Limb (tissue), 2 donors: ENCODE measurements at regions not wholly inside any gene's neighbourhood (a gene's known extent, or its start where the extent isn't known, plus 50 kb on each side); places are given as distances from the start of the nearest gene placed in this dataset.

Experiments used
- DNase-seq, 2 donors: peaks; one replicate each; pipeline ENCODE4 v3.0.0-alpha.2; 2016; ENCODE audit errors: extremely low spot score in 2 of 2

DNA sequence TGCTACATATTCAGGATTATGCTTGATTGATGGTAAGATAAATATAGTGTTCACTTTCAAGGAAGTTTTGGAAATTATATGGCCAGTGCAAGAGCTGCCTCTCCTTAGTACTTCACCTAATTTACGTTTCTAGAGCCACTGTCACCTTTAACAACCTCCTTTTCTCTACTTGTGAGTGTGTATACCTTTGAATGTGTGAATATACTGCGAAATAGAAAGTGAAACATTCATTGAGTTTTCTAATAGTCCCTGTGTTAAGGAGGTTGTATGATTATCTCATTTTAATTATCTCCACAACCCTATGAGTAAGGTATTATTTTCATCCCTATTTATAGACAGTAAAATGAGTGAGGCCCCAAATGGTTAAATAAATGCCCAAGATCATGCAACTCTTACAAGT is 1050.5 kb downstream of the XPNPEP1 start:
- DNase-seq = no peak

- DNase-seq = no peak
Measured at GRCh38 chr10:108868881-108869280, 1054.4 kb downstream of the XPNPEP1 start.

- no peak for DNase-seq
Measured at GRCh38 chr10:108862676-108863350, 1060.5 kb downstream of the XPNPEP1 start.

GRCh38 chr10:108861181-108861754 is 1062.0 kb downstream of the XPNPEP1 start:
- no peak for DNase-seq

GRCh38 chr10:108852211-108852610 is 1071.1 kb downstream of the XPNPEP1 start:
- DNase-seq = no peak

DNA sequence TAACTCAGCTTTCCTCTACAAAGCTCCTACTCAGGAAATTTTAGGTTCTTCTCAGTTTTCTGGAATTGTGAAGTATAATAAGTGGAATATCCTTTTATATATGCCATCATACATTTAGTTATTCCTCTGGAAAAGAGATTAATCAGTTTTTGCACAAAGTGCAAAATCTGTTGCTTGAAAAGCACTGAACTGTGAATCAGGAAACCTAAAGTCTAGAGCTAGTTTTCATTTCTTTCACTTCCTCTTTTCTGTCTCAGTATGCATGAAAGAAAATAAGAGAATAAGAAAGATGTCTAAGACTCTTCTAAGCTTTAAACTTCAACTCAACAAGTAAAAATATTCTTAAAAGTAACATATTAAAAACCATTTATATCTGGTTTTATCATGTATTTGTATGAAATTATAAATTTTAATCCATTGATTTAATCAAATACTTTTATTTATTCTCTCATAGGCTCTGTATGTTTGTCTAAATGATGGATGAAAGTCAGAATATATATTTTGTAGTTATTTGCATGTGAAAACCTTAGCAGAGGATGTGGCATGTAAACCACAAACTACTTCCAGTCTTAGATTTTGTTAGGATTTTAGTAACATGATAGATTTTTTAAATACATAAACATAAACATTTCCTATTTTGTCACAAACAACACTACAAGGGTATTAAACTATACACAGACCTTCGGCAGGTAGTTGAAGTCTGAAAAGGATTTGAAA is 1073.0 kb downstream of the XPNPEP1 start:
- DNase-seq = no peak

- no peak for DNase-seq
Measured at GRCh38 chr10:108849688-108850087, 1073.6 kb downstream of the XPNPEP1 start.

- DNase-seq = no peak
Measured at GRCh38 chr10:108849186-108849585, 1074.1 kb downstream of the XPNPEP1 start.

GRCh38 chr10:108848046-108848445 is 1075.3 kb downstream of the XPNPEP1 start:
- DNase-seq = no peak

- DNase-seq = no peak
Measured at GRCh38 chr10:108840944-108841343, 1082.4 kb downstream of the XPNPEP1 start.

GRCh38 chr10:108836362-108836761 is 1086.9 kb downstream of the XPNPEP1 start:
- DNase-seq = no peak

GRCh38 chr10:108822026-108822425 is 1101.3 kb downstream of the XPNPEP1 start:
- no peak for DNase-seq

GRCh38 chr10:108819302-108819701 is 1104.0 kb downstream of the XPNPEP1 start:
- DNase-seq = no peak

DNA sequence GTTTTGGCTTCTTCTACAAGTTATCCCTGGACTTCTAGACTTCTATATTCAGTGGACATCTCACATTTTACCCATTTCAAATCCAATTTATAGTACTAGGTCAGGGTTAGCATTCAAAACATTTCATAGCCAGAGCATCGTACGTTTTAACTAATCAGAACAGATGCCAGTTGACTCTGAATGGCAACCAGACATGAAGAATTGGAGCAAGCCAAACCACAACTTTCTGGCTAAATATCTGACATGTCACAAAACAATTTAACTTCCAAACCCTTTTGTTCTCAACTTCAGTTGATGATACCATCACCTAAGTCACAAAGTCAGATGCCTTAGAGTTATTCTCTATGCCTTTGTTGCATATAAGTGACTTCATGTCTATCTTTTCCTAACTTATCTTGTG is 1105.7 kb downstream of the XPNPEP1 start:
- DNase-seq = no peak

- DNase-seq = no peak
Measured at GRCh38 chr10:108817135-108817534, 1106.2 kb downstream of the XPNPEP1 start.

- DNase-seq = no peak
Measured at GRCh38 chr10:108812906-108813305, 1110.4 kb downstream of the XPNPEP1 start.

GRCh38 chr10:108812296-108812695 is 1111.0 kb downstream of the XPNPEP1 start:
- no peak for DNase-seq

GRCh38 chr10:108808228-108808627 is 1115.1 kb downstream of the XPNPEP1 start:
- no peak for DNase-seq

DNA sequence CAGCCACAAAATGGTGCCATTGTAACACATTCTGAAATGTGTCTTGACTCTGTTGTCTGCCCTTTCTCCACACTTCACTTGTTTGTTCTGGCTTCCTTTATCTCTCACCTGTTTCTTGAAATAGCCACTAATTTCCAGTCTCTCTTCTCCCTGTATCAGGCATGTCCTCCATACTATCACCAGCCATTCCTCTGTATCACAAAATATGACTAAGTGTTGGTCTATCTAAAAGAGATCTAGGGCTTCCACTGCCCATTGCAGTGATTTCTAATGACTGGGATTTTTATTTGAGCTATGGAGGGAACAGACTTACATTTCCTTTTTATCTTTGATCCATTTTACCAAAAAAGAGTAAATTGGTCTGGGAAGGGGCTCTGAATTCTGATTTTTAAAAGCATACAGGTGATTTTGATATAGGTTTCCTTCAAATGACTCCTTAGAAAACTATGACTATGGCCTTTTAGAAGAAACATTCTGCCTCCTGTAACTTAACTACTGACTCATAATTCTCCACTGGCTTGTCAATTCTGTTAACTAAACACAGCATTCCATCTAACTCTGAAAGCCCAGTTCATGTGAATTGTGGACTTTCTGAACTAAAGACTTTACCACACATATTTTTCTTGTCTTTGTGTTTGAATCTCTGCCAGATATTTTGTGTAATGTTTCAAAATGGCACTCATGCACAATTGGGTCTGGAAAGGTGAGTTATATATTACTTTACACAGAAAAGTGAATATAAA is 1121.4 kb downstream of the XPNPEP1 start:
- DNase-seq = no peak

DNA sequence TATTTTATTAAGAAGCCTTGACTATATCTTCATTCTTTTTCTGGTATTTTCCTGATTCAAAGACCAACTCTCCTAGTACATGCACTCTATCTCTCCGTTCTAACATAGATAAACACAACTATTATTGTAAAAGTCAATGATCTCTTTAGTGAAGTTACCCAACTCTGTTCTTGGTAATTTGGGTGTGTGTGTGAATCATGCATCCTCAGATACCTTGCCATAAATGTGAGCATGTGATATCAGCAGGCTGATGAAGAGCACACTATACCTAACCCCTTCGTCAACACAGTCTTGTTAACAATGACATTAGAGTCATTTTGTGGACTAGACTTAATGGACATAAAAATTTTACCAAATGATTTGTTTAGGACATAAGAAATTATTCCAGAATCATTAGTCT is 1122.1 kb downstream of the XPNPEP1 start:
- DNase-seq = no peak

DNA sequence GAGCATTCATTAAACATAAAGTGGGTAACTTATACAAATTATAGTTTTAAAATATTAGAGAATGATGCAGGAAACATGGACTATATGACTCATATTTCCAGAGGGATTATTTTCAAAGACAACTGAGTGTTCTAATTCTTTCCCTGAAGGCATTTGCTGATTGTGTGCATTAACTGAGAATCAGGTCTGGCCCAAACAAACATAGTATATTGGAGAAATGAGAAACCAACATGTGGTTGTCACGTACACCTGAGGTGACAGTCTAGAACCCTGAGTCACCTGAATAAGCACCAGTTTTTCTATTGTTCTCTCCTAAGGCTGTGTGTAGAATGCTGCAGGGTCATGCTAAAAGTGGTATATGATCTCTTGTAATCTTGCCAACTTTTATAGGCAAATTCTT is 1125.7 kb downstream of the XPNPEP1 start:
- no peak for DNase-seq

DNA sequence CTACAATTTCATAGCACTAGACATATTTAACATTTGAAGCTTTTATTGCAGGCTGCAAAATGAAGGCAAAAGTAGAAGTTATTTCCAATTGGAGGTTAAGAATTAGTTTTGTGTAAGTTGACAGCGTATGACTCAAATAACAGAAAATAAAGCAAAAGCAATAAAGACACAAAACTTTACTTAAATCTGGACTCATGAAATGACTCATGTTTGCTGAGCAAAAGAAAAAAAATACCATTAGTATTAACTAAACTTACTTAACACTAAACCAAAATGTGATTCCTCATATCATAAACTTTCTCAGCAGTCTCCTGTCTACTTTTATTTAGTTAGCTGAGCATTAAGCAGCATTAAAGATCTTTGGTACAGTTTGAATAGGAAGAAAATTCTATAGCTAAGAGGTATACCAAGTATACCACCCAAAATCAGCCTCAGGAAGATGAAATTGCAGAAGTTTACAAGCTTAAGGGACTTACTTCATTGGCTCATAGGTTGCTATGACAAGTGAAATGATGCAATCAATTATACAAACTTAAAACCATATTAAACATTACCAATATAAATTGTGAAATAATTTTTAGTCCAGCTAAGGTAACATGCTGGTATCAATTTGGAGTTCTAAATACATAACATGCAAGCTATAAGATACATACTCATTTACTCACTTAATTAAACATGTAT is 1131.4 kb downstream of the XPNPEP1 start:
- no peak for DNase-seq
